OCI-LY3 (cell line): ENCODE measurements at regions not wholly inside any gene's neighbourhood (a gene's known extent, or its start where the extent isn't known, plus 50 kb on each side); places are given as distances from the start of the nearest gene placed in this dataset.

Source experiments
- CTCF ChIP-seq: fragments of 200-600, 300-600 bp; sonication (generic); IDR thresholded peaks from 2 replicates; pipeline ENCODE4 v1.5.1; 2014; ENCODE audit warnings: antibody characterized with exemption, low read length, low read depth
- EZH2phosphoT487 ChIP-seq: fragments of 200-600 bp; shearing (Covaris generic); IDR thresholded peaks from 2 replicates; pipeline ENCODE4 v1.6.1; 2018; ENCODE audit warnings: antibody characterized with exemption, mixed run types, low read depth

DNA sequence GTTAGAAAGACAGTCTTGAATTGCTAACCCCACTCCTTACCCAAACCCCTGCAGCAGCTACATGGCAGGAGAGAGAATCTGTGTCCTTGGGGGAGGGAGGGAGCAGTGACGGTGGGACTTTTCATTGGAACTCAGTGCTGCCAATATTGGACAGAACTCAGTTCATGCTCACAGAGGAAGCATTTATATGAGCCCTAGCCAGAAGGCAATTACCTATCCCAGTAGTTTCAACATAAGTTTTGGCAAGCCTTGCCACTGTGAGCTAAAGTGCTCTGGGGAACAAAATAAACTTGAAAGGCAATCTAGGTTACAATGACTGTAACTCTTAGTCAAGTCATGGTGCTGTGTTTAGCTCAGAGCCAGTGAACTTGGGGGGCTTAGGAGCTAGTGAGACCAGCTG, 1013.4 kb upstream of the COX7C start:
- TF ChIP-seq CTCF: no peak
- TF ChIP-seq EZH2phosphoT487: no peak
